ENCODE measurements at regions not wholly inside any gene's neighbourhood (a gene's known extent, or its start where the extent isn't known, plus 50 kb on each side); places are given as distances from the start of the nearest gene placed in this dataset.

DNA sequence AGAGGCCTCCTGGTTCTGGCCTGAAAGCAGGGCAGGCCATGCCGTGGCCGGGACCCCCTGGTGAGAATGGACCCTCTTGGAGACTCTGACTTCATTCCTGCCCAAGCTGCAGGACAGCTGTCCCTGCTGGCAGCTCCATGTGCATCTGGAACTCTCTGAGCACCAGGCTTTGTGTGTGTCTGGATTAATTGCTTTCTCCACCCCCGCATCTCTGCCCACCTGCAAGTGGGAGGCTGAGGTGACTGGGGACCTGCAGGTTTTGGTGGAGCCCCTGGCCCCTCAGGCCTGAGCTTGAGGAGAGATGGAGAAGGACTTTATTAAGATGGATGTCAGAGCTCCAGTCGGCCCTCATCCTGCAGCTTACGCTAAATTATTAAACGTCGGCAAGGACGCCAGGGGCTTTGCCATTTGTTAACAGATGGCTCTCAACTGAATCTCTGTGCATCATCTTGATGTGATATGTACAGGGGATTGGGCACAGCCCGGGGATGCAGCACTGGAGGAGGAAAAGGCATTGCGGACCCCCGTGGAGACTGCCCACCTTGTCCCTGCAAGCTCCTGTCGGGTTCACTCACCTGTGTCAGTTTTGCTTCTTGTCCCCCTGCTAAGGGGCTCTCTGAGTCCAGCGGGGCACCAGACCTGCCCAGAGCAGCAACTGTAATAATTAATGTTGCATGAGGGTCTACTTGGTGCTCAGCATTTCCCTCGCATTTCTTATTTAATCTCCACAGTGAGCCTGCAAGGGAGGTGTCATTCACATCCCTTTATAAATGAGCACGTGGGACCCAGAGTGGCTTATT, 154.1 kb upstream of the RPL38 start:
- no peak overlapping the region for H3K4me3 ChIP-seq (ENCODE audit: low read length)
- H3K4me1 ChIP-seq (ENCODE audit: insufficient read depth, low read length) = no peaks in the 10 kb centered on the region
- H3K36me3 ChIP-seq (ENCODE audit: insufficient read depth, low read length) = no peaks in the 10 kb centered on the region
- H2AFZ ChIP-seq (ENCODE audit: low read depth, low read length) = no peak overlapping the region
- no peaks in the 10 kb centered on the region for H3K9me3 ChIP-seq (ENCODE audit: low read length)
- H3K27me3 ChIP-seq (ENCODE audit: insufficient read depth, low read length) = peaks cover 4% of the 10 kb centered on the region

DNA sequence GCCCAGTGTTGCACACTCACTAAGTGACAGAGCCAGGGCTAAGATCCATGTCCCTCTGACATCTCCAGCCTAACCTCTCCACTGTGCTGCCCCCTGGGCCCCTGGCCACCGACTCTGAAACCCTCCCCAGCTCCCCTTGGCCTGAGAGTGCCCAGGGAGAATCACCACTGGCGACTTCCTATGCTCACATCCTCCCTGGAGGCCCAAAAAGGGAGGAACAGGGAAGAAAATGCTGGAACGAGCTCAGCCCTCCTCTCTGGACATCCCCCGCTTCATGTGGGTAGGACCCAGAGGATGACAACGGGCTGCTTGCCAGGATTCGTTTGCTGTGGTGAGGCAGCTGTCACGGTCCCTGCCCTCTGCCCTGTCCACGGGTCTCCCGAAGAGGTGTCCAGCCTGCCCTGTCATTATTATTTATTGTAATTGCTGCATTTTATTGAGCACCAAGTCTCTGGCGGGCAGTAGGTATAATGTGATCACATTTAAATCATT, 153.5 kb upstream of the RPL38 start:
- Histone ChIP-seq H2AFZ (ENCODE audit: low read depth, low read length) (no peak overlapping the region), H3K4me1 (ENCODE audit: insufficient read depth, low read length) (no peaks in the 10 kb centered on the region), H3K9me3 (ENCODE audit: low read length) (no peaks in the 10 kb centered on the region), H3K4me3 (ENCODE audit: low read length) (no peak overlapping the region), H3K27me3 (ENCODE audit: insufficient read depth, low read length) (peaks cover 4% of the 10 kb centered on the region), H3K36me3 (ENCODE audit: insufficient read depth, low read length) (no peaks in the 10 kb centered on the region)

- no peaks in the 10 kb centered on the region for H3K36me3 ChIP-seq (ENCODE audit: insufficient read depth, low read length)
- H3K9me3 ChIP-seq (ENCODE audit: low read length) = no peaks in the 10 kb centered on the region
- peaks cover 13% of the 10 kb centered on the region for H3K27me3 ChIP-seq (ENCODE audit: insufficient read depth, low read length)
- H2AFZ ChIP-seq (ENCODE audit: low read depth, low read length) = no peak overlapping the region
- no peak overlapping the region for H3K4me3 ChIP-seq (ENCODE audit: low read length)
- no peaks in the 10 kb centered on the region for H3K4me1 ChIP-seq (ENCODE audit: insufficient read depth, low read length)
Observed at GRCh38 chr17:74051348-74051747, 152.1 kb upstream of the RPL38 start.

DNA sequence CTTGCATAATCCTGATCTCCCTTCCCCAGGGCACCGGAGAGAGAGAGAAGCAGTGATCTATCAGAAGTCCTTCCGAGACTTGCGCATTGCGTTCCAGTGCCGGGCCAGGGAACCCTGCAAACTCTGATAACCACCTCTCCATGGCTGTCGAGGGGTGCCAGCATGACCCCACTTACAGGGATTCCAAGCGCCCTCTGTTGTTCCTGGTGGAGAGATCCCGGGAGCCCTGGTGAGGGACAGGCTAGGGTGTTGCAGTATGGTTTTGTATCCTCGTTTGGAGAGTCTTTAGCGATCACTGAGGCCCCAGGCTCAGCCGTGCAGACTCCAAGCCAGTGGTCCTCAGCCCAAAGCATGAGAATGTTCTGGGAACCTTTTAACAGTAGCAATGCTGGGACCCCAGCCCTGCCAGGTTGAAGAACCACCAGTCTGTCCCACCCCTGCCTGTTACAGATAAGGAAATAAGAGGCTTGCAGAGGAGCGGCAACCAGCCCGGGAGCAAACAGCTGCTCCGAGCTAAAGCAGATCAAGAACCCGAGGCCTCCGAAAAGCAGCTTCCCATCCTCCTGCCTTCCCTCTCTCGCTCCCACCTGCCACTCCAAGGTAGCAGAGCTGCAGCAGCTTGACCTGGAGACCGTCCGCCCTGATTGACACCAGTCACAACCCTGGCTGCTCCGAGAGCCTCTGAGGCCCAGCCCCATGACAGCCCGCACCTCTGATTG, 150.3 kb upstream of the RPL38 start:
- Histone ChIP-seq H3K4me3 (ENCODE audit: low read length) (no peak overlapping the region), H3K27me3 (ENCODE audit: insufficient read depth, low read length) (peaks cover 17% of the 10 kb centered on the region), H2AFZ (ENCODE audit: low read depth, low read length) (no peak overlapping the region), H3K4me1 (ENCODE audit: insufficient read depth, low read length) (no peaks in the 10 kb centered on the region), H3K9me3 (ENCODE audit: low read length) (peaks cover 1% of the 10 kb centered on the region), H3K36me3 (ENCODE audit: insufficient read depth, low read length) (no peaks in the 10 kb centered on the region)

DNA sequence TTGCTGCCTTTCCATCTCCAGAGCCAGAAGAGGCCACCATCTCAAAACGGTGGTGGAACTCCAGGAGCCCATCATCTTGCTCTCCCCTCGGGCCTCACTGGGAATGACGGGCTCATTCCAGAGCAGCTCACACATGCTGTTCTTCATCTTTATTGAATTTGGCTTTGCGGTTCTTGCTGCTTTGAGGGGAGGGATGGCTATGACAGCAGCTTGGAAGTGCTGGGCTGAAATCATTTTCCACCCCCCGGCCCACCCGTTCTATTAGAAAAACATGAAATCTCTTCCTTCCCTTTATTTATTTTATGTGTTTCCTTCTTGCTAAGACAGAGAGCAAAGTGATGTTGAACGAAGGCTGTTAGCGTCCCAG, 149.8 kb upstream of the RPL38 start:
- Histone ChIP-seq H2AFZ (ENCODE audit: low read depth, low read length) (no peak overlapping the region), H3K27me3 (ENCODE audit: insufficient read depth, low read length) (peaks cover 17% of the 10 kb centered on the region), H3K4me1 (ENCODE audit: insufficient read depth, low read length) (no peaks in the 10 kb centered on the region), H3K36me3 (ENCODE audit: insufficient read depth, low read length) (no peaks in the 10 kb centered on the region), H3K9me3 (ENCODE audit: low read length) (peaks cover 1% of the 10 kb centered on the region), H3K4me3 (ENCODE audit: low read length) (no peak overlapping the region)

GRCh38 chr17:74054249-74054648, 149.2 kb upstream of the RPL38 start:
- no peaks in the 10 kb centered on the region for H3K4me1 ChIP-seq (ENCODE audit: insufficient read depth, low read length)
- H3K4me3 ChIP-seq (ENCODE audit: low read length) = no peak overlapping the region
- H2AFZ ChIP-seq (ENCODE audit: low read depth, low read length) = no peak overlapping the region
- no peaks in the 10 kb centered on the region for H3K36me3 ChIP-seq (ENCODE audit: insufficient read depth, low read length)
- peaks cover 17% of the 10 kb centered on the region for H3K27me3 ChIP-seq (ENCODE audit: insufficient read depth, low read length)
- peaks cover 1% of the 10 kb centered on the region for H3K9me3 ChIP-seq (ENCODE audit: low read length)

DNA sequence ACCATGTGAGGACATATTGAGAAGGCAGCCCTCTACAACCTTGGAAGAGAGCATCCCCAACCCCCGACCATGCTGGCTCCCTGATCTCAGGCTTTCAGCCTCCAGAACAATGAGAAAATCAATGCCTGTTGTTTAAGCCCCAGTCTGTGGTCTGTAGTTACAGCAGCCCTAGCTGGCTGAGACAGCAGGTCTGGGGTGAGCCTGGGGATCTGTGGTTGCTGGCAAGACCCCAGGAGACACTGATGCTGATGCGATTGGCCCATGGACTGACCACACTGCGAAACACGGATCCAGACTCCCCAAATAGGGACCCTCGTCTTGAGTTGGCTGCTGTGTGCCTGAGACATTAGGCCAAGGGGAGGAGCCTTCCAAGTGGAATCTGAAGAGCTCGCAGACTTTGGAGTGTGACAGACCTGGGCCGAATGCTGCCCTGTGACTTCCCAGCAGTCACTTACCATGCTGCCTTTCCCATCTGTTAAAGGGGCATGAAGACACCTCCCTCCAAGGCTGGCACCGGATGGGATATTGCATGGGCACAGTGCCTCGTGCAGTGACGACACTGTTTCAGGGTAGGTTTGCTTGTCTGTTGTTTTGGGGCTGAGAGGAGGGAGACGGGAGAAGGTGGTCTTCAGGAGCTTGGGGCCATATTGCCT, 147.8 kb upstream of the RPL38 start:
- H2AFZ ChIP-seq (ENCODE audit: low read depth, low read length) = no peak overlapping the region
- H3K4me3 ChIP-seq (ENCODE audit: low read length) = no peak overlapping the region
- H3K4me1 ChIP-seq (ENCODE audit: insufficient read depth, low read length) = no peaks in the 10 kb centered on the region
- no peaks in the 10 kb centered on the region for H3K36me3 ChIP-seq (ENCODE audit: insufficient read depth, low read length)
- H3K27me3 ChIP-seq (ENCODE audit: insufficient read depth, low read length) = peaks cover 17% of the 10 kb centered on the region
- peaks cover 1% of the 10 kb centered on the region for H3K9me3 ChIP-seq (ENCODE audit: low read length)

GRCh38 chr17:74059479-74060240, 143.8 kb upstream of the RPL38 start:
- peaks cover 1% of the 10 kb centered on the region for H3K9me3 ChIP-seq (ENCODE audit: low read length)
- H3K36me3 ChIP-seq (ENCODE audit: insufficient read depth, low read length) = no peaks in the 10 kb centered on the region
- H2AFZ ChIP-seq (ENCODE audit: low read depth, low read length) = no peak overlapping the region
- peaks cover 12% of the 10 kb centered on the region for H3K27me3 ChIP-seq (ENCODE audit: insufficient read depth, low read length)
- H3K4me3 ChIP-seq (ENCODE audit: low read length) = no peak overlapping the region
- H3K4me1 ChIP-seq (ENCODE audit: insufficient read depth, low read length) = no peaks in the 10 kb centered on the region

- H3K4me3 ChIP-seq (ENCODE audit: low read length) = no peak overlapping the region
Observed at GRCh38 chr17:74061758-74062157, 141.7 kb upstream of the RPL38 start.

DNA sequence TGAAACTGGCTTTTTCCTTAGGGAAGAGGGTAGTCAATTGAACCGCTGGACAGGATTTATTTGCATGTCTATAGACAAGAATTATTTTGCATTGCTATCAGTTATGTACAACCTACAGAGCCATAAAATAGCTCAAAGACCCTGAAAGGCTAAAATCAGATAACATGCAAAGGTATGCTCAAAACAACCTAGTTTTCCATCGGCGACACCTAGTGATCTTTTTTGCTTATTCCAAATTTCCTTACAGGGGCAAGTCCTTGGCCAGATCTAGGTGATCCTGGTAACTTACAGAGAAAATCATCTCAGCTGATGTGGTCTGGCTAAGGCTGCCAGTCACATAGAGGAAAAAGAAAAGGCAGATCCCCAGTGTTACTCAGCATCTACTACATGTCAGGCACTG, 141.2 kb upstream of the RPL38 start:
- H3K36me3 ChIP-seq (ENCODE audit: insufficient read depth, low read length) = no peaks in the 10 kb centered on the region
- H3K9me3 ChIP-seq (ENCODE audit: low read length) = no peaks in the 10 kb centered on the region
- H3K4me3 ChIP-seq (ENCODE audit: low read length) = no peak overlapping the region
- no peak overlapping the region for H2AFZ ChIP-seq (ENCODE audit: low read depth, low read length)
- no peaks in the 10 kb centered on the region for H3K4me1 ChIP-seq (ENCODE audit: insufficient read depth, low read length)
- H3K27me3 ChIP-seq (ENCODE audit: insufficient read depth, low read length) = peaks cover 4% of the 10 kb centered on the region

More at GRCh38 chr17:74061758-74062157, 141.7 kb upstream of the RPL38 start:
- Histone ChIP-seq H3K9me3 (ENCODE audit: low read length) (no peaks in the 10 kb centered on the region), H3K4me1 (ENCODE audit: insufficient read depth, low read length) (no peaks in the 10 kb centered on the region), H3K36me3 (ENCODE audit: insufficient read depth, low read length) (no peaks in the 10 kb centered on the region), H2AFZ (ENCODE audit: low read depth, low read length) (no peak overlapping the region), H3K27me3 (ENCODE audit: insufficient read depth, low read length) (peaks cover 4% of the 10 kb centered on the region)

GRCh38 chr17:74063439-74063838, 140.0 kb upstream of the RPL38 start:
- no peak overlapping the region for H2AFZ ChIP-seq (ENCODE audit: low read depth, low read length)
- H3K36me3 ChIP-seq (ENCODE audit: insufficient read depth, low read length) = no peaks in the 10 kb centered on the region
- H3K27me3 ChIP-seq (ENCODE audit: insufficient read depth, low read length) = no peaks in the 10 kb centered on the region
- no peaks in the 10 kb centered on the region for H3K9me3 ChIP-seq (ENCODE audit: low read length)
- H3K4me3 ChIP-seq (ENCODE audit: low read length) = no peak overlapping the region
- H3K4me1 ChIP-seq (ENCODE audit: insufficient read depth, low read length) = no peaks in the 10 kb centered on the region

DNA sequence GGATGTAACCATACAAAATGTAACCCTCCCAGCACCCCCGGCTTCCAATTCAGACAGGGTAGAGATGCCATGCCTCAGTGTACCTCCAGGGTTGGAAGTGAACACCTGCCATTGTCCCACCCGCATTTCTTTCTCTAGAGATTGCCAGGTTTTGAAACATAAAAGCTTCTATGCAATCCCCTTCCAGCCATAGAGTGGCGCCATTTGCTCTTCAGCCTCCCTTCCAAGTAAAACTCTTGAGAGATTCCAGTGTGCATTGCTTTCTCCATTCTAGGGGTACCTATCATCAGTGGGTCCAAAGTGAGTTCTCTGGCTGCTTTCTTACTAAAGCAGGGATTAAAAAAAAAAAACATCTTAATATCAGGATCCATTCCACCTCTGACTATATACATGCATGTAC, 133.1 kb upstream of the RPL38 start:
- H3K4me1 ChIP-seq (ENCODE audit: insufficient read depth, low read length) = no peaks in the 10 kb centered on the region
- H3K27me3 ChIP-seq (ENCODE audit: insufficient read depth, low read length) = no peaks in the 10 kb centered on the region
- no peaks in the 10 kb centered on the region for H3K9me3 ChIP-seq (ENCODE audit: low read length)
- H3K36me3 ChIP-seq (ENCODE audit: insufficient read depth, low read length) = no peaks in the 10 kb centered on the region
- no peak overlapping the region for H3K4me3 ChIP-seq (ENCODE audit: low read length)
- no peak overlapping the region for H2AFZ ChIP-seq (ENCODE audit: low read depth, low read length)
